NT2/D1 (cell line): ENCODE measurements at regions not wholly inside any gene's neighbourhood (a gene's known extent, or its start where the extent isn't known, plus 50 kb on each side); places are given as distances from the start of the nearest gene placed in this dataset.

ENCODE experiments used
- YY1 ChIP-seq: IDR thresholded peaks from 2 replicates; pipeline ENCODE4 v1.6.1; 2011; ENCODE audit not compliant: insufficient read length, insufficient read depth
- ZNF274 ChIP-seq: IDR thresholded peaks from 2 replicates; pipeline ENCODE4 v1.6.1; 2011; ENCODE audit warnings: mild to moderate bottlenecking, low read depth, low read length

- TF ChIP-seq ZNF274: no peak
- TF ChIP-seq YY1: no peak
These were observed 520.6 kb downstream of the CCSER2 start for GRCh38 chr10:84848967-84849366.
